GM21737 (cell line): ENCODE measurements at regions not wholly inside any gene's neighbourhood (a gene's known extent, or its start where the extent isn't known, plus 50 kb on each side); places are given as distances from the start of the nearest gene placed in this dataset.

Source experiments
- ATAC-seq: cut with Tn5 transposase; IDR thresholded peaks from one replicate; pipeline ENCODE4 v1.9.1; 2021; ENCODE audit warnings: mild to moderate bottlenecking, moderate library complexity; ENCODE audit not compliant: unreplicated experiment

DNA sequence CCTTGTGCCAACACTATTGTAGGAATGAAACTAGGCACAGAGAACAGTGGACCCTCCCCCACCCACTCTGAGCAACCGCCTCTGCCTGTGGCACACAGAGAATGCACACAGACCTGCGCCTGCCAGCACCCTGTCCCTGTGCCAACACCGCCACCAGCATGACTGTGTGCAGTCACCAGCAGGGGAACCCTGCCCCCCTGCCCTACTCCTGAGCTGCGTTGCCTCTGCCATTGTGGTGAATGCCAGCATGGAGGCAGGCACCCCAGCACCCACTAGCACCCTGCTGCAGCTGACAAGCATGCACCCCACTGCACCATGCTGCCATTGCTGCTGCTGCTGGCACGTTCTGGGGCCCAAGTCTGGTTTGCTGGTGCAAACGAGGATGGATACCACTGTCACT lies 94.4 kb upstream of the PRLR start:
- ATAC-seq = no peak

DNA sequence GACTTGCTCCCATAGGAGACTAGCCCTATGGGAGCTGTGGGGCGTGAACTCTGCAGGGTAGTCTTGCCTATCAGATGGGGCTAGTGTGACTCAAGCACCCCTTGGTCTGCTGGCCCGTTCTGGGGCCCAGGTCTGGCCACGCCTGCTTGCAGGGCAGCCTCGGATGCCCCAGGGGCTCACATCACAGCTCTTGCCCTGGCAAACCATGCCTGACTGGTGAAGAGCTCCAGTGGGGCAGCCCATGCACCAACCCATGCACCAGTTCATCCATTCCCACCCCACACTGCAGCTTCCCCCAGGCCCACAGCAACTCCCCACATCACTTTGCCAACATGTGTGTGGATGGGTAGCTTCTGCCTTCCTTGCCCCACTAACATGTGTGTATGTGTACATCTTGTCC lies 93.9 kb upstream of the PRLR start:
- no peak for ATAC-seq

DNA sequence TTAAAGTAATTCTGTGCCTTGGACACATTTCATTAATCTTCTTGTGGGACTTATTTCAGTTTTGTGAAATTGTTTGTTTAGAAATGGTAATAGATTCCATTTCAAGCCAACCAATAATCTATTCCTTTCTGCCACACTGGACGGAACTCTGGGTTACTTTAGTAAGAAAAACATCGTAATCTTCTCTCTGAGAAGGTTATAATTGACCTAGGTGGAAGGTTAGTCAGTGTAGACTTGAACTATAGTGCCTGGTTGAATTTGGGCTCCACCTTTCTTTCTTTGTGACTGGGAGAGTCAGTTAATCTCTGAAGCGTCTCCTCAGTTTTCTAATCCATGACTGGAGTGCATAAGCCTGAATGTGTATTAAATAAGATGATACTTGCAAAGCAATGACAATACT lies 89.7 kb upstream of the PRLR start:
- ATAC-seq = peak; percentile 8

DNA sequence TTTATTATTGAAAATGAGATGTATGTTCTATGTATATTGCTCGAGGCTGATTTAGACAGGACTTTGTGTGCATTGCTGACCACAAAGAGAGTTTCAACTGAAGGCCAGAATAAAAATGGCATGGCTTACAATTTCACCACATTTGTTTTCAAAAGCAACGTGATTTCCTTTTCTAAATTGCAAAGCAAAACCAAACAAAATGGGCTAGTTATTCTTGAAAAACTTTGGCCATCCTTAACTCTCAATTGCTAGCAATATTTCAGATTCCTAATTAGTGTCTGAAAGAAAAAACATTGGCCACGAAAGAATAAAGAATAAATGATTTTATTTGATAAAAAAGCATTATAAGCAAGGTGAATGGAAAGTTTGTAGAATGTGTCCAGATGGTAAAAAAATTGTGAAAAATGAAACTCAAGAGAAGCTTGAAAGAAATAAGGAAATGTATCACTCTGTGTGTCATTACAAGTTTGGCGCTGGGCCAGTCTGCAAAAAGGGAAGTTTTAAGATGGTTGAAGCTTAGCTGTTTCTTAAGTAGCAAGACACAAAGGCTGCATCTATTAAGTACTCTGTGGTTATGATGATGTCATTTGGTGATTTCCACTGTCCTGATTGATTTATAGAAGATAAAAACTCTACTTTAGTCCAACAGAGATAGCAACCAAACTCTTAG lies 89.2 kb upstream of the PRLR start:
- peak; percentile 92 for ATAC-seq

DNA sequence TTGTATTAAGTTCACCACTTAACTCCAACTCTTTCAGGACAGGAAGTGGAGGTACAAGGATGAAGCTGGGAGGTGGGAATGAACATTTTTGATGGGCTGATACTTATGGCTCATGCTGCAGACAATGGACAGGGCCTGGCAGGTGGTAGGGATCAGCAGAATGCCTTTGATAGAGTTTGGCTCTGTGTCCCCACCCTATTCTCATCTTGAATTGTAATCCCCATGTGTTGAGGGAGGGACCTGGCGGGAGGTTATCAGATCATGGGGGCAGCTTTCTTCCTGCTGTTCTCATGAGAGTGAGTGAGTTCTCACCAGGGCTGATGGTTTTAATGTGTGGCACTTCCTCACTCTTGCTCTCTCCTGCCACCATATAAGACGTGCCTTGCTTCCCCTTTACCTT lies 87.3 kb upstream of the PRLR start:
- ATAC-seq = no peak

DNA sequence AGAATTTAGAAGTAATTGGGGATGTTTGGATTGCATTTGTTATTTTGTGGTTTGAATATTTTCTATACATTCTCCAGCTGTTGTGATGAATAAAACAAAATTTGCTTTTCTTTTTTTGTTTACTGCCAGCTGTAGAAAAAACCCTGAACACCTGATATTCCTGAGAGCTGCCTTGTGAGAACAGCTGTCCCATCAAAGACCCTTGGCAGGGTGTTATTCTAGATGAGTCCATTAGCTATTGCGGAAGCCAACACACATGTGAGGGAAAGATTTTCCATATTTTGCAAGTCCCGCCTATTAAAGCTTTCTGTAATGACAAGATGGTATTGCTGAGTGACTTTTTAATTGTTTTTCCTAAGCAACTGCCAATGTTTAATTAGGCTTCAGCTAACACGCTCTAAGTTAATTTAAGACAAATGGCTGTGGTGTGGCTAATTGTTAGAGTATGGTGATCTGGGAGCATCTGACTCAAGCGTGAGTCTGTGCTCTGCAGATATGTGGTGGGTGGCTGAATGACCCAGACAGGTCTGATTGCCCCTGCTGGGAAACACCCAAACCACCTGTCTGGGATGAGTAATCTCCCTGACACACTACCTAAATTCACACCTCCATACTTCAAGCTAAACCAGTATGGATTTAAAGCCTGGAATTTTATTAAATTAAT lies 86.5 kb upstream of the PRLR start:
- ATAC-seq = no peak

DNA sequence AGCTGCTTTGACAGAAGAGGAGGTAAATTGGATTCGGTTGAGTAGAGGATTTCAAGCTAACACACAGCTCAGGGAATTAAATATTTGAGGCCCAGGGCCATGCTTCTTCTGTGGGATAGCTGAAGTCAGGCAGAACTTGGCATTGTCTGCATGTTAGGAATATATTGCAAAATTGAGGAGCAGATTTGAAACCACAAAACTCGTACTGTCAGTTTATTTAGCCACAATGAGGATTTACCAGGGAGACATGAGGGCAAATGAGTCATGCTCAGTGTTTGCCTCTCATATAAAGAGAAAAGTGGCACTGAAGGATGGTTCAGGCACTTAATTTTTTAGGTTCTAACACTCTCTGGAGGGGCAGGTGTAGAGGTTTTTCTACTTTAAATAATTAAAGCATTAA lies 83.0 kb upstream of the PRLR start:
- ATAC-seq = no peak

DNA sequence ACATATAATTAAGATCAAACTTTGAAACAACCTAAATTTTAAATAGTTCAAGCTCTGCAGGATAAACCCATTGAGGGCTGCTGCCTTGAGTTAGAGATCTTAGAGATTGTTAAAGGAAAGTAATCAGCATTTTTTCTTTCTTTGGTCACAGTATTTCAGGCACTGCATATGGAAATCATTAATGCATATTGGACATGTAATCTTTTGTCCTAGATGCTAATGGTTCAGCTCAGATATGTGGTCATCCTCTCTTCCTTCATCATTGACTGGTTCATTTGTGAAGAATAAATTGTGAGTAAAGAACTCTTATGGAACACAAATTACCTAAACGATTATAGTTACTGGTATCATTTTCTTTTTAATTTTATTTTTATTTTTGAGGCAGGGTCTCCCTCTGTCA lies 82.0 kb upstream of the PRLR start:
- ATAC-seq = no peak

DNA sequence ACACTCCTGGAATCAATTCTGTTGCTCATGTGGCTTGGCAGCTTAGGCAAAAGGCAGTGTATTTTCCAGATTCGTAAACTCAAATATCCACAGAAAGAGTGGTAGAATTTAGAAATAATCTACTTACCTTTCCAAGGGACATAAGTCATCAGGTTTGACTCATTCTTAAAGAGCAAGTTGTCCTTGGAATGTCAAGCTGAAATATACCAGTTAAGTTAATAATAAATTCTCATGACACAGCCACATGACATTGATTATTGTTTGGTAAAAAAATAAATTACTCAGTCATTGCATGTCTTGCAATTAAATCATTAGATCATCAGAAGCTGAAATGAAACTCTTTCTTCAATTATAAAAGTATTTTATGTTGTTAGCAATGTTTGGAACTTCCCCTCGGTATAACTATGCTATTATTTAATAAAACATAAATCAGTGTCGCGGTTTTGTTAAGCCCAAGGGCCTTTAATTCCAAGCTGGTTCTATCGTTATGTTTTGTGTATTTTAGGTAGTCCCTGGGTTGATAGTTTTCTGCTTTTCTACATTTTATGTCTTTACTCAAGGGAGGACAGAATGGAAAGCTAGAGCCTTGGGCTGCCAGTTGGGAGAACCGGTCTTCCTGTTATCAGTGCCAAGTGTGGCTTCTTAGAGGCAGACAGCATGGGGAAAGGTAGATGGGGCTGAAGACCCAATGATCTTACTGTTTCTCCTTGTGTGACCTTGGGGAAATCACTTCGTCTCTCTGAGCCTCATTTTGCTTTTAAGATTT lies 79.3 kb upstream of the PRLR start:
- no peak for ATAC-seq

DNA sequence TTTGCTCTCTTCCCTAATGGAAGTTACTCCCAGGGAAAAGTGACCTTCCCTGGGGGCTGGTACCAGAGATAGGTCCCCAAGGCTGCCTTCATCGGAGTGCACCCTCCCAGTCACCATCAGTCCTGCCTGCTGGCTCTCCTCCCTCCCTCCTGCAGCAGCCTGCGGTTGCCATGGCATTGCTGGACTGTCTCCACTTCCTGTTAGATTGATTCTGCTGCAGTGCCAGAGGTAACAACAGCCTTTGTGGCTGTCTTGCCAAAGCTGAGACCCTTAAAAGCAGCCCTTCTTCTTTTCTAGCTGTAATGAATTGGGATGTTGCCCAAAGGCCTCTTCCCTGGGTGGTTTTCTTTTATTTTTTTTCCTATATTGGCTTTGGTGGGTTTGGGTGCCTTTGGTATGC lies 78.1 kb upstream of the PRLR start:
- no peak for ATAC-seq

DNA sequence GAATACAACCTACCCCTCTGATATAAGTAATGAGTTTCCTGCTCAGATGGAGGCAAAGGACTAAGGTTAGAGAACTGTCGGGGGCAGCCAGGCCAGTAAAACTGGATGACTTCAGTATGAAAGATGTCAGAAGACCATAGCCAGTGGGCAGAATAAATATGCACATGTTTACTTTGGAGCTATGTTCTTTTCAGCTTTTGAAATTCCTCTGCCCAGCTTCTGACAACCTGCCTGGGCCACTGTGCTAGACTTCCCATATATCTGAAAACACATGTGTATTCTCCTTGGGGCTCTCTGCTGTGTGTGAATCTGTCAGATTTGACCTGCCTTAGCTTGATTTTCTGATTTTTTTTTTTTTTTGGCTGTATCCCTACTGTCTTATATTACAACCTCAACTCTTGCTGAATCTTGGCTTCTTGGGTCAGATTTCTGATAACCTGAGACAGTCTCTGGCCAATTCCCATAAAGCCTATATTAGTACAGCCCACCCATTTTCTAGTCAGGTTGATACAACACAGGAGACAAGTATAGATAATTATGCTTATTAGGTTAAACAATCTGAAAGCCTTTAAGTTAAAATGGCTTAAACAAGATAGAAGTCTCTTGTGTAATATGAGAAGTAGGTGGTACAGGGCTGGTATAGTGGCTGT lies 76.6 kb upstream of the PRLR start:
- ATAC-seq = no peak

DNA sequence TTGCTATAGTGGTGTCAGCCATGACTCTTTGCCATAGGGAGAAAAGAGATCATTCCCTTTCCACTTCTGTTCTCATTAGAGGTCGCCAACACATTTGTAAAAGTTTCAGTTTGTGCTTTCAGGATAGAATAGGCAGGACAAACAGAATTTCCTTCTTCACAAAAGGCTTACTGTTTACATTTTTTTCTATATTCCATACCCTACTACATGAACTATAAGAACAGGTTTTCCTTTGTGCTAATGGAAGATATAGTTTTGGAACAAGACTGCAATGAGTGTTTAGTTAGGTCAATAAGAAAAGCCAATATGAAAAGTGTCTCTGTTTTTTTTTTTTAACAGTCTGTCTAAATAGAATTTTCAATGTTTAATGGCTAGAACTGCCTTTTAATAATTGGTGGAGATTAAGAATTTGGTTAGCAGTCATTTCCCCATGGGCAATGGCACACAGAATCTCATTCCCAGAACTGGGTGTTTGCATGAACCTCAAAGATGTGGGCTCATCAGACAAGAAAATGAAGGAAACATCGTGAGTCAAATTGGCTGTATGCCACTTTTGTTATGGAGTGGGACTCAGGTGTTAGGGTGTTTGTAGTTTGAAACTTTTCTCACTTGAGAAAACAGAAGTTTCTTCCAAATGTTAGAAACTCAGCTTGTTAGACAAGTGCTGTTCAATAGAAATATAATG lies 75.2 kb upstream of the PRLR start:
- ATAC-seq = no peak

DNA sequence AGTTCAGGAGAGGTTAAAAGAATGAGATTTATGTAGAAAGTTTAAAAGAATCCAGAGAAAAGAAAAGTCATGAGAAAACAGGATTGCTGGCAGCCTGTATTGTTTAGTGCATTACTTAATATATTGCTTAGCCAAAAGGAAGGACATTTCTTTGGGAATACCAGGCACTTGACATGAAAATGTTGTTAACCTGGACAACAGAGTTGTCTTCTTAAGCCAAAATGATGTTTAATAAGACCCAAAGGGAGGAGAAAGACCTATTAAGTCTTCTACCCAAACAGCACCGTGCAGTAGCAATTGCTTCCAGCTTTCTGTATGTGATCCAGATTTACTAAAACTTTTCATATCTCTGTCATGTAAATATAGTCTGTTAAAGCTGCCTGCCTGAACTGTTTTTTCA lies 74.0 kb upstream of the PRLR start:
- ATAC-seq = no peak

DNA sequence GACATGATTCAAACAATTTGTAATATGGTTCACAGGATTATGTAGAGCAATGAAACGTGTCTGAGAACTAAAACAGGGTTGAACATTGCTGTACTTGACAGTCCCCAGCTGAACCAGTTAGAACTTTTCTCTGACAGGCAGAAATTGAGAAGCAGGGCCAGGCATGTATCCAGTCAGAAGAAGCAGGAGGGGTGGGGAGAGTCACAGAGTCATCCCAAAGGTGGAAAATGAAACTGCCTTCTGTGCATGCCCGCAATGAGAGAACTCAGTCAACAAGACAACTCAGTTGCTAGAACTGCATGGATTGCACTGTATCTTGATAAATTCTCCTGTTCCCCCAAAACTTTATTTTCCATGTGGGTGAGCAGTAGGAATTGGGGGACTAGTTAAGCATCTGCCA lies 72.9 kb upstream of the PRLR start:
- ATAC-seq = no peak

DNA sequence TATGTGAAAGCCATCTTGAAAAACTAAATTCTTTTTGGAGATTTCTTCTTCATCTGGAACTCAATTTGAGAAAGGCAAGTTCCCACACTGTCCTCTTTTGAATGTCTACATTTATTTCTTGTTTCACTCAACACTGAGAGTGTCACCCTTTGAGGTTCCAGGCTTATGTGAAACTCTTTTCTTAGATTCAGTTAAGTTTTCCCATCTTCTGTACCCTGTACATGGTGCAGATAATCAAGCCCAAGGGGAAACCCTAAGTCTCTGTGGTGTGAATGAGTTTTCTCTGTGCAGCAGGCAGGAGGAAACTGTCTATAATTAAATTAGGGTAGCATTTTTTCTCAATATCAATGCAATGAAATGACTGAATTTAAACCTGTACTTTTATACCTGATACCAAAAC lies 72.3 kb upstream of the PRLR start:
- peak; percentile 95 for ATAC-seq

DNA sequence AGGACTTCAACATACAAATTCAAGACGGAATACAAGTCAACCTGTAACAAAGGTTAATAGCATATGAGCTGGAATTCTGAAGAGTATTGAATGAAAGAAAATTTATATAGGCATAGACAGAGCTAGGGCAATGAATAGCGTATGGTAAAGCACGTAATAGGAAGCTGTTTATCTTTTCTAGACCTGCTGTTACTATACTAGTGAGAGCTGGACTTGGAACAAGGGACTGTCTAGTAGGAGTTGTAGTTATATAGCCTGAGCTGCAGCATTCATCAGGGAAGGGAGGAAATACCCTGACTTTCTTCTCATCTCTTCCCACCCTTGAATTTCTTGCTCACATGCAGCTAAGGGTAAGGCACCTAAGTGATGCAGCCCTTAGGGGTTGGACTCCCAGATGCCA lies 67.5 kb upstream of the PRLR start:
- ATAC-seq = no peak

DNA sequence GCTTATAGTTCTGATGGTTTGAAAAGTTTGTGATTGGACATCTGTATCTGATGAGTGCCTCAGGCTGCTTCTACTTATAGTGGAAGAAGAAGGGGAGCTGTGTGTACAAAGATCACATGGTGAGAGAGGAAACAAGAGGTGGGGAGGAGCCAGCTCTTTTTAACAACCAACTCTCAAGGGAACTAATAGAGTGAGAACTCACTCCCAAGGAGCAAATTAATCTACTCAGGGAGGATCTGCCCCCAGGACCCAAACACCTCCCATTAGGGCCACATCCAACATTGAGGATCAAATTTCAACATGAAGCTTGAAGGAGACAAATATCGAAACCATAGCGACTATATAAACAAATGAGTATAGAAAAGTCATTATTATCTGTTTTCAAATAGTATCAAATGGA lies 64.7 kb upstream of the PRLR start:
- ATAC-seq = no peak

DNA sequence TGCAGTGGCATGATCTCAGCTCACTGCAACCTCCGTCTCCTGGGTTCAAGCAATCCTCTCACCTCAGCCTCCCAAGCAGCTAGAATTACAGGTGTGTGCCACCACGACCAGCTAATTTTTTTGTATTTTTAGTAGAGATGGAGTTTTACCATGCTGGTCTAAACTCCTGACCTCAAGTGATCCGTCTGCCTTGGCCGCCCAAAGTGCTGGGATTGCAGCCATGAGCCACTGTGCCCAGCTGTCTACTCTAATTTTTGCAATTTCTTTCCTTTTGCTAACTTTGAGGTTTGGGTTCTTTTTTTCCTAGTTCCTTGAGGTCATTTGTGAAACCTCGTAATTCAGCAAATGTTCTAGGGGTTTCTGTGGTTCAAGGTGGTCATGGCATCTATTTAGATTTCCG lies 63.7 kb upstream of the PRLR start:
- no peak for ATAC-seq

DNA sequence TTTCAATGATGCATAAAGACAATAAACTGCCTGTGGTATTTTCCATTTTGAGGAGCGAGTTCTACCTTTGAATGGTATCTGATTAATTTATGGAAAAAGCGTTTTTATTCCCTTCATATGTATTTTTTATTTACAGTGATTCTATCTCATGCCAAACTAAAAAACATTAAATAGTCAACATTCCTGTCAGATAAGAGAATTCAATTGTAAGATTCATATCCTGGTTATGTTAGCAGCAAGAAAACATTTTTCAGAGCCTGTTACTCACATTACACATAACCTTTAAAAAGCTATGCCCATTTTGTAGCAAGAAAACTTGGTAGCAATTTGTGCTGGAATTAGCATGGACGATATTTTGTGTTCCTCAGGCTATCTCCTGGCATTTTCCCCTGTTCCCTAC lies 55.1 kb upstream of the PRLR start:
- no peak for ATAC-seq

DNA sequence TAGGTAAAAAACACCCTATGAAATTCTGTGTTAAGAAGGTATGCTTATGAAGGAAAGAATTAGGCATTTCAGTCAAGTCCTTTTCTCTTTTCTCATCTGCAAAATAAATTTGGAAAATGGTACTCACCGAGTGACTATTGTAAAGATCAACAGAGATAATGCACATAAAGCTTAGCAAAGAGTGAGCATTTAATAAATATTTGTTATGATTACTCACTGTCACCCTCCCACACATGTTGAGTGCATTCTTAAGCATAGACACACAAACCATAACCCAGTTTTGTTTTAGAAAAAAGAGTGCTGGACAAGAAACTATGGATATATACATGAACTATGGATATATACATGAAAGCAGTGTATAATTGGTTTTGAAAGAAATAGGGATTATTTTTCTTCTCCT lies 54.7 kb upstream of the PRLR start:
- no peak for ATAC-seq

DNA sequence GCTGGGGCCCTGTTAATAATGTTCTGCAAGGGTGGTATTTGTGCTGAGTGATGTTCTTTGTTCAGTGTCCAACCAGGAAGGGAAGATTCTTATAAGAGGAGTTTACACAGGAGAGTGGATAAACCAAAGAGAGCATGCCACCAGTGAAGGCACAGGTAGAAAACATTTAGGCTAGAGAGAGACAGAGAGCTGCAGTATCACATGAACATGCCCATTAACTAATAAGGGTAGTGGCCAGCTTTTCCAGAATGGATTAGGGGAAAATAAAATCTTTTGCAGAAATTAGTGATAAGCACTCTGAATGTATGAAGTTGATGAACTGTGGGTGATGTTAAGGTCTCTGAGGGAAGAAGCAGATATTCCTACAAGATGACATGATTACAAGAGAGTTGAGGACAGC lies 54.1 kb upstream of the PRLR start:
- no peak for ATAC-seq
